Endothelial cell of umbilical vein (primary cell): ENCODE measurements at regions not wholly inside any gene's neighbourhood (a gene's known extent, or its start where the extent isn't known, plus 50 kb on each side); places are given as distances from the start of the nearest gene placed in this dataset.

ENCODE experiments used
- BruUV-seq: library from RNA; stranded (reverse); fragments of 400-500 nt; replicated peaks from 2 replicates; lab custom pipeline; 2021; lab: Mats Ljungman, UMichigan
- CTCF ChIA-PET: fragments of 300-600, 350-600 bp; sonication (Branson Sonifier 250); formaldehyde crosslinking; loops from one replicate; lab custom pipeline; 2021; ENCODE audit warnings: antibody characterized with exemption, inconsistent platforms; lab: Charles Lee
- POLR2A ChIA-PET: fragments of 300-600, 350-600 bp; sonication (Branson Sonifier 250); formaldehyde crosslinking; loops from one replicate; lab custom pipeline; 2021; ENCODE audit warnings: antibody characterized with exemption, inconsistent platforms; lab: Charles Lee
- DNase-seq: peaks from one replicate; pipeline ENCODE4 v3.0.0-alpha.2; 2011; ENCODE audit warnings: low read depth, low spot score
- FAIRE-seq: peaks from 2 replicates; lab custom pipeline; 2011; peaks lifted over from hg19 to GRCh38; lab: Jason Lieb, UNC
- H2AFZ ChIP-seq: 2 replicates; pipeline ENCODE4 v1.6.0; 2012; ENCODE audit warnings: low read depth, low read length, control low read depth, inconsistent platforms
- H3K27ac ChIP-seq: 2 replicates; pipeline ENCODE4 v1.5.1; 2011; ENCODE audit warnings: low read depth, mild to moderate bottlenecking, control low read depth, low read length, moderate library complexity; ENCODE audit not compliant: insufficient read depth
- H3K27me3 ChIP-seq, 2 experiments: 2 replicates each; pipeline versions ENCODE4 v1.6.0 to v1.6.1; 2011; ENCODE audit warnings: low read length in 2 of 2, mixed read lengths in 1 of 2; ENCODE audit not compliant: control insufficient read depth in 2 of 2, insufficient read depth in 2 of 2
- H3K36me3 ChIP-seq, 2 experiments: 2 replicates in 1 of 2; 3 replicates in 1 of 2; pipeline ENCODE4 v1.5.1; 2011; ENCODE audit warnings: low read length in 2 of 2, mild to moderate bottlenecking in 1 of 2, moderate library complexity in 1 of 2; ENCODE audit not compliant: control insufficient read depth in 2 of 2, insufficient read depth in 2 of 2; ENCODE audit errors: extremely low read depth in 1 of 2
- H3K4me1 ChIP-seq: 3 replicates; pipeline ENCODE4 v1.5.1; 2011; ENCODE audit warnings: mild to moderate bottlenecking, low read length; ENCODE audit not compliant: control insufficient read depth, insufficient read depth; ENCODE audit errors: extremely low read depth
- H3K4me2 ChIP-seq: 2 replicates; pipeline ENCODE4 v1.6.1; 2011; ENCODE audit warnings: low read length, control low read depth, mixed read lengths; ENCODE audit not compliant: insufficient read depth
- H3K4me3 ChIP-seq, 3 experiments: fragments of 200-600 bp in 1 of 3; sonication (generic), shearing (Covaris generic) in 1 of 3; replicated peaks in 1 of 3; 2 replicates each; pipeline ENCODE4 v1.5.1; 2011 to 2016; ENCODE audit warnings: control low read depth in 3 of 3, low read length in 3 of 3, mild to moderate bottlenecking in 2 of 3, inconsistent platforms in 1 of 3, low read depth in 1 of 3, moderate library complexity in 1 of 3; ENCODE audit not compliant: insufficient read depth in 1 of 3
- H3K79me2 ChIP-seq: 2 replicates; pipeline ENCODE4 v1.6.0; 2012; ENCODE audit warnings: low read length, inconsistent platforms; ENCODE audit not compliant: control insufficient read depth, insufficient read depth
- H3K9ac ChIP-seq: replicated peaks from 2 replicates; pipeline ENCODE3; 2011; ENCODE audit warnings: low read length, control low read depth; ENCODE audit not compliant: insufficient read depth; ENCODE audit errors: extremely low read depth
- H3K9me1 ChIP-seq: replicated peaks from 3 replicates; pipeline ENCODE4 v1.6.0; 2011; ENCODE audit warnings: mild to moderate bottlenecking, low read length; ENCODE audit not compliant: control insufficient read depth, insufficient read depth; ENCODE audit errors: extremely low read depth
- H3K9me3 ChIP-seq: replicated peaks from 2 replicates; pipeline ENCODE4 v1.5.1; 2012; ENCODE audit warnings: low read length, inconsistent platforms; ENCODE audit not compliant: control insufficient read depth, insufficient read depth
- H4K20me1 ChIP-seq: replicated peaks from 2 replicates; pipeline ENCODE3; 2011; ENCODE audit warnings: mild to moderate bottlenecking, low read length; ENCODE audit not compliant: control insufficient read depth, insufficient read depth; ENCODE audit errors: extremely low read depth
- CTCF ChIP-seq, 2 donors: IDR thresholded peaks; 1 replicate in 1 of 2; 2 replicates in 1 of 2; pipeline ENCODE4 v1.5.1; 2011; ENCODE audit warnings: low read length in 2 of 2, mild to moderate bottlenecking in 2 of 2, moderate library complexity in 2 of 2, control low read depth in 1 of 2, inconsistent platforms in 1 of 2, low read depth in 1 of 2; ENCODE audit not compliant: insufficient read depth in 1 of 2; ENCODE audit errors: extremely low read depth in 1 of 2
- EZH2 ChIP-seq: IDR thresholded peaks from 2 replicates; pipeline ENCODE4 v1.6.1; 2012; ENCODE audit warnings: borderline replicate concordance, low read depth, mild to moderate bottlenecking, moderate library complexity, low read length, inconsistent platforms; ENCODE audit not compliant: severe bottlenecking
- FOS ChIP-seq: IDR thresholded peaks from 2 replicates; pipeline ENCODE4 v1.6.1; 2011; ENCODE audit warnings: mild to moderate bottlenecking, low read length, moderate library complexity, borderline replicate concordance; ENCODE audit not compliant: insufficient read depth
- MAX ChIP-seq: IDR thresholded peaks from 2 replicates; pipeline ENCODE4 v1.6.1; 2011; ENCODE audit not compliant: insufficient read depth, insufficient read length
- MYC ChIP-seq: IDR thresholded peaks from one replicate; pipeline ENCODE4 v1.6.1; 2011; ENCODE audit warnings: mild to moderate bottlenecking, low read depth, low read length
- POLR2A ChIP-seq: IDR thresholded peaks from 2 replicates; pipeline ENCODE4 v1.6.1; 2012; ENCODE audit warnings: low read depth, mild to moderate bottlenecking, control low read depth, low read length
- dilution Hi-C: fragments of 300-500 bp; cut with MboI; formaldehyde crosslinking; loops from one replicate; pipeline ENCODE4 v1.15.0; 2019; ENCODE audit warnings: low sequenced_read_pairs; ENCODE audit not compliant: extremely low pct_ligation_motif_present
- intact Hi-C: fragments of 100-400 bp; cut with micrococcal nuclease; formaldehyde crosslinking; loops from one replicate; pipeline ENCODE4 v1.10.0; 2022

GRCh38 chr9:82571540-82571939 lies 491.4 kb downstream of the RASEF start:
- dilution Hi-C loops, result no loop called here
- CTCF ChIA-PET, result no interaction called here

More at GRCh38 chr9:82571540-82571939, 491.4 kb downstream of the RASEF start:
- no TSS peak for BruUV-seq
- Histone ChIP-seq H3K4me1 (no peaks in the 10 kb centered on the region), H3K9ac (no peak overlapping the region), H2AFZ (no peak overlapping the region), H3K27ac (no peak overlapping the region), H3K79me2 (no peaks in the 10 kb centered on the region), H3K4me3 (no peak overlapping the region), H3K9me3 (no peaks in the 10 kb centered on the region), H3K9me1 (no peaks in the 10 kb centered on the region), H3K27me3 (no peaks in the 10 kb centered on the region), H3K36me3 (no peaks in the 10 kb centered on the region), H3K4me2 (no peak overlapping the region), H4K20me1 (no peaks in the 10 kb centered on the region)
- FAIRE-seq (no peak), DNase-seq (no peak)
- TF ChIP-seq MAX, result no peak
- TF ChIP-seq MYC, result no peak
- no peak for TF ChIP-seq CTCF (IDR thresholded peaks at IDR 0.05; ENCODE audit: extremely low read depth in 1 of 2, insufficient read depth in 1 of 2, low read depth in 1 of 2, low read length in 2 of 2)
- TF ChIP-seq FOS, result no peak
- no peak for TF ChIP-seq POLR2A
- no peak for TF ChIP-seq EZH2
- POLR2A ChIA-PET, result no interaction called here
- intact Hi-C loops, result no loop called here
